Liver (tissue), 8 donors: ENCODE measurements at regions not wholly inside any gene's neighbourhood (a gene's known extent, or its start where the extent isn't known, plus 50 kb on each side); places are given as distances from the start of the nearest gene placed in this dataset.

Experiments
- DNase-seq: peaks from one replicate; pipeline ENCODE4 v3.0.0-alpha.2; 2017; ENCODE audit warnings: low spot score
- H3K27ac ChIP-seq, 2 donors: one replicate each; pipeline ENCODE4 v1.7.0; 2013; ENCODE audit warnings: inconsistent platforms in 2 of 2, low read length in 2 of 2, control low read depth in 1 of 2, low read depth in 1 of 2, mild to moderate bottlenecking in 1 of 2
- H3K27me3 ChIP-seq, 4 donors: one replicate each; pipeline versions ENCODE4 v1.6.1 to v1.7.0; 2013; ENCODE audit warnings: low read length in 3 of 4, inconsistent platforms in 1 of 4, mild to moderate bottlenecking in 1 of 4, moderate library complexity in 1 of 4; ENCODE audit not compliant: control insufficient read depth in 4 of 4, insufficient read depth in 4 of 4
- H3K36me3 ChIP-seq, 4 donors: one replicate each; pipeline versions ENCODE4 v1.6.1 to v1.7.0; 2013; ENCODE audit warnings: low read length in 3 of 4, mild to moderate bottlenecking in 3 of 4, low read depth in 1 of 4, moderate library complexity in 1 of 4; ENCODE audit not compliant: control insufficient read depth in 4 of 4, insufficient read depth in 3 of 4
- H3K4me1 ChIP-seq, 4 donors: one replicate each; pipeline versions ENCODE4 v1.6.1 to v1.7.0; 2013; ENCODE audit warnings: low read length in 3 of 4, mild to moderate bottlenecking in 3 of 4, moderate library complexity in 1 of 4; ENCODE audit not compliant: control insufficient read depth in 4 of 4, insufficient read depth in 4 of 4
- H3K4me3 ChIP-seq, 3 donors: one replicate each; pipeline versions ENCODE4 v1.6.1 to v1.7.0; 2013; ENCODE audit warnings: low read length in 3 of 3, control low read depth in 1 of 3, low read depth in 1 of 3, mild to moderate bottlenecking in 1 of 3
- H3K9ac ChIP-seq, 2 donors: one replicate each; pipeline ENCODE4 v1.7.0; 2013; ENCODE audit warnings: low read length in 2 of 2, mild to moderate bottlenecking in 2 of 2, moderate library complexity in 2 of 2, control low read depth in 1 of 2, low read depth in 1 of 2
- H3K9me3 ChIP-seq, 4 donors: one replicate each; pipeline versions ENCODE4 v1.6.1 to v1.7.0; 2013; ENCODE audit warnings: low read length in 3 of 4; ENCODE audit not compliant: control insufficient read depth in 4 of 4
- ATF3 ChIP-seq: IDR thresholded peaks from 2 replicates; pipeline ENCODE4 v1.6.1; 2016; ENCODE audit warnings: antibody characterized with exemption
- CTCF ChIP-seq: fragments of 150-350 bp; IDR thresholded peaks from 2 replicates; pipeline ENCODE4 v1.5.1; 2017; ENCODE audit warnings: improper control_type of control experiment, low read depth, low read length; ENCODE audit not compliant: missing input control
- EGR1 ChIP-seq, 2 donors: IDR thresholded peaks; 2 replicates each; pipeline ENCODE4 v1.6.1; 2016 to 2018; ENCODE audit warnings: antibody characterized with exemption in 2 of 2, low read depth in 2 of 2
- FOXA1 ChIP-seq: IDR thresholded peaks from 2 replicates; pipeline ENCODE4 v1.6.1; 2016; ENCODE audit warnings: antibody characterized with exemption
- FOXA2 ChIP-seq: IDR thresholded peaks from 2 replicates; pipeline ENCODE4 v1.6.1; 2016; ENCODE audit warnings: antibody characterized with exemption
- GABPA ChIP-seq, 2 donors: IDR thresholded peaks in 1 of 2; conservative IDR thresholded peaks in 1 of 2; 2 replicates each; pipeline ENCODE4 v1.6.1; 2016; ENCODE audit warnings: antibody characterized with exemption in 2 of 2, mild to moderate bottlenecking in 1 of 2, moderate library complexity in 1 of 2
- HNF4A ChIP-seq, 2 donors: conservative IDR thresholded peaks; 2 replicates each; pipeline ENCODE4 v1.6.1; 2016; ENCODE audit warnings: antibody characterized with exemption in 2 of 2, mild to moderate bottlenecking in 2 of 2
- HNF4G ChIP-seq: IDR thresholded peaks from 2 replicates; pipeline ENCODE4 v1.6.1; 2016; ENCODE audit warnings: antibody characterized with exemption
- MAX ChIP-seq: IDR thresholded peaks from 2 replicates; pipeline ENCODE4 v1.6.1; 2016; ENCODE audit warnings: antibody characterized with exemption
- NR2F2 ChIP-seq: IDR thresholded peaks from 2 replicates; pipeline ENCODE4 v1.6.1; 2016; ENCODE audit warnings: antibody characterized with exemption
- RAD21 ChIP-seq, 2 donors: IDR thresholded peaks; 2 replicates each; pipeline ENCODE4 v1.6.1; 2016; ENCODE audit warnings: antibody characterized with exemption in 2 of 2, mild to moderate bottlenecking in 2 of 2
- REST ChIP-seq: IDR thresholded peaks from 2 replicates; pipeline ENCODE4 v1.6.1; 2016; ENCODE audit warnings: antibody characterized with exemption, mild to moderate bottlenecking
- RXRA ChIP-seq, 2 donors: IDR thresholded peaks; 2 replicates each; pipeline ENCODE4 v1.6.1; 2017 to 2018; ENCODE audit warnings: antibody characterized with exemption in 2 of 2, mild to moderate bottlenecking in 1 of 2
- SP1 ChIP-seq: IDR thresholded peaks from 2 replicates; pipeline ENCODE4 v1.6.1; 2018; ENCODE audit warnings: antibody characterized with exemption, mild to moderate bottlenecking
- TAF1 ChIP-seq: conservative IDR thresholded peaks from 2 replicates; pipeline ENCODE4 v1.6.1; 2016; ENCODE audit warnings: antibody characterized with exemption, mild to moderate bottlenecking
- ZBTB33 ChIP-seq: IDR thresholded peaks from 2 replicates; pipeline ENCODE4 v1.6.1; 2016; ENCODE audit warnings: antibody characterized with exemption
- WGBS: extraction: QIAGEN DNeasy Blood & Tissue Kit; methylation state at CpG from one replicate; pipeline ENCODE4 v1.1.7; 2013; 5-methylcytosine and 5-hydroxymethylcytosine counted together
- donor health status: healthy.
- donor health status: healthy.
- donor health status: healthy.
- donor health status: healthy.
- donor health status: healthy.

GRCh38 chr1:166693158-166693557, 146.1 kb upstream of the POGK start:
- no peak for DNase-seq
- Histone ChIP-seq H3K36me3 (no peaks in the 10 kb centered on the region), H3K9me3 (no peaks in the 10 kb centered on the region), H3K9ac (no peak overlapping the region), H3K4me3 (no peak overlapping the region), H3K27ac (no peak overlapping the region), H3K27me3 (peaks cover 0 to 5% (median 0%) of the 10 kb centered on the region in 4 donors), H3K4me1 (no peaks in the 10 kb centered on the region)
- no peak for TF ChIP-seq MAX
- TF ChIP-seq RXRA (IDR thresholded peaks at IDR 0.05): no peak
- TF ChIP-seq FOXA2: no peak
- TF ChIP-seq TAF1: no peak
- no peak for TF ChIP-seq HNF4A (conservative IDR thresholded peaks at IDR 0.05)
- no peak for TF ChIP-seq ATF3
- TF ChIP-seq GABPA (IDR thresholded peaks at IDR 0.05 in 1 of 2, conservative IDR thresholded peaks at IDR 0.05 in 1 of 2): no peak
- TF ChIP-seq REST: no peak
- no peak for TF ChIP-seq NR2F2
- TF ChIP-seq ZBTB33: no peak
- TF ChIP-seq EGR1 (IDR thresholded peaks at IDR 0.05; ENCODE audit: low read depth in 2 of 2): no peak
- TF ChIP-seq RAD21 (IDR thresholded peaks at IDR 0.05): no peak
- TF ChIP-seq CTCF: no peak
- WGBS: 67% methylated on average over 4 of the region's 4 CpGs

- no peak overlapping the region for H3K9ac ChIP-seq
- H3K27me3 ChIP-seq: peaks cover 0 to 5% (median 0%) of the 10 kb centered on the region in 4 donors
- no peak overlapping the region for H3K4me3 ChIP-seq
- no peaks in the 10 kb centered on the region for H3K36me3 ChIP-seq
- no peak overlapping the region for H3K27ac ChIP-seq
- TF ChIP-seq FOXA2 (no peak), ZBTB33 (no peak), RXRA (IDR thresholded peaks at IDR 0.05) (no peak), GABPA (IDR thresholded peaks at IDR 0.05 in 1 of 2, conservative IDR thresholded peaks at IDR 0.05 in 1 of 2) (no peak), HNF4G (no peak), CTCF (no peak), MAX (no peak), FOXA1 (no peak), RAD21 (IDR thresholded peaks at IDR 0.05) (no peak), SP1 (no peak), TAF1 (no peak), NR2F2 (no peak), HNF4A (conservative IDR thresholded peaks at IDR 0.05) (no peak), EGR1 (IDR thresholded peaks at IDR 0.05; ENCODE audit: low read depth in 2 of 2) (no peak)
- H3K4me1 ChIP-seq: no peaks in the 10 kb centered on the region
- DNase-seq: no peak
- H3K9me3 ChIP-seq: no peaks in the 10 kb centered on the region
- 55% methylated on average over 4 of the region's 4 CpGs for WGBS
These were observed 145.5 kb upstream of the POGK start for GRCh38 chr1:166693673-166694297.
